HG02840 (cell line): ENCODE measurements at regions not wholly inside any gene's neighbourhood (a gene's known extent, or its start where the extent isn't known, plus 50 kb on each side); places are given as distances from the start of the nearest gene placed in this dataset.
"Not testable (repeated sequence)": the region's sequence is repeated elsewhere in the genome, so short reads cannot be mapped to it uniquely, and the experiment has no call there.

Experiments
- ATAC-seq: cut with Tn5 transposase; IDR thresholded peaks from one replicate; pipeline ENCODE4 v1.9.1; 2021; ENCODE audit warnings: mild to moderate bottlenecking, moderate library complexity, moderate number of reproducible peaks; ENCODE audit not compliant: unreplicated experiment, low FRiP score

GRCh38 chr10:109809954-109810353, 113.4 kb downstream of the XPNPEP1 start:
- ATAC-seq = not testable (repeated sequence)

GRCh38 chr10:109801191-109801590, 122.1 kb downstream of the XPNPEP1 start:
- ATAC-seq = not testable (repeated sequence)

- ATAC-seq = no peak
Measured at GRCh38 chr10:109790647-109791046, 132.7 kb downstream of the XPNPEP1 start.

- ATAC-seq = no peak
Measured at GRCh38 chr10:109784236-109784635, 139.1 kb downstream of the XPNPEP1 start.

GRCh38 chr10:109783286-109783685, 140.0 kb downstream of the XPNPEP1 start:
- ATAC-seq = no peak

GRCh38 chr10:109780997-109781396, 142.3 kb downstream of the XPNPEP1 start:
- no peak for ATAC-seq

- ATAC-seq = no peak
Measured at GRCh38 chr10:109778993-109779392, 144.3 kb downstream of the XPNPEP1 start.

- no peak for ATAC-seq
Measured at GRCh38 chr10:109774121-109774440, 149.2 kb downstream of the XPNPEP1 start.

GRCh38 chr10:109773288-109774120, 149.8 kb downstream of the XPNPEP1 start:
- no peak for ATAC-seq

GRCh38 chr10:109770663-109771062, 152.6 kb downstream of the XPNPEP1 start:
- no peak for ATAC-seq

- ATAC-seq = no peak
Measured at GRCh38 chr10:109769966-109770365, 153.3 kb downstream of the XPNPEP1 start.

- no peak for ATAC-seq
Measured at GRCh38 chr10:109765838-109766237, 157.5 kb downstream of the XPNPEP1 start.

- no peak for ATAC-seq
Measured at GRCh38 chr10:109762555-109762954, 160.8 kb downstream of the XPNPEP1 start.

- ATAC-seq = not testable (repeated sequence)
Measured at GRCh38 chr10:109757670-109758069, 165.6 kb downstream of the XPNPEP1 start.

- ATAC-seq = no peak
Measured at GRCh38 chr10:109746861-109747260, 176.4 kb downstream of the XPNPEP1 start.

- no peak for ATAC-seq
Measured at GRCh38 chr10:109744020-109744419, 179.3 kb downstream of the XPNPEP1 start.

GRCh38 chr10:109743574-109743973, 179.7 kb downstream of the XPNPEP1 start:
- no peak for ATAC-seq

GRCh38 chr10:109743146-109743545, 180.2 kb downstream of the XPNPEP1 start:
- ATAC-seq = no peak

GRCh38 chr10:109741712-109742111, 181.6 kb downstream of the XPNPEP1 start:
- no peak for ATAC-seq

- ATAC-seq = no peak
Measured at GRCh38 chr10:109740436-109740835, 182.9 kb downstream of the XPNPEP1 start.

- no peak for ATAC-seq
Measured at GRCh38 chr10:109737626-109738025, 185.7 kb downstream of the XPNPEP1 start.

- no peak for ATAC-seq
Measured at GRCh38 chr10:109737009-109737408, 186.3 kb downstream of the XPNPEP1 start.
